H9 (cell line): ENCODE measurements at regions not wholly inside any gene's neighbourhood (a gene's known extent, or its start where the extent isn't known, plus 50 kb on each side); places are given as distances from the start of the nearest gene placed in this dataset.

ENCODE experiments used
- DNase-seq: peaks from one replicate; pipeline ENCODE4 v3.0.0-alpha.2; 2017
- H2AFZ ChIP-seq: one replicate; pipeline ENCODE4 v1.6.1; 2013; ENCODE audit warnings: mild to moderate bottlenecking, low read length, control low read depth, moderate library complexity
- H2AK5ac ChIP-seq: 2 replicates; pipeline ENCODE4 v1.6.1; 2013; ENCODE audit warnings: low read length, control low read depth, mixed read lengths; ENCODE audit not compliant: insufficient read length
- H2BK120ac ChIP-seq: one replicate; pipeline ENCODE4 v1.6.1; 2013; ENCODE audit warnings: low read depth, mild to moderate bottlenecking, low read length, control low read depth, inconsistent platforms; ENCODE audit not compliant: poor library complexity, severe bottlenecking
- H2BK12ac ChIP-seq: 2 replicates; pipeline ENCODE4 v1.6.1; 2013; ENCODE audit warnings: low read length, control low read depth, mixed read lengths, low read depth; ENCODE audit not compliant: insufficient read length
- H2BK15ac ChIP-seq: 2 replicates; pipeline ENCODE4 v1.6.1; 2013; ENCODE audit warnings: low read depth, low read length, control low read depth
- H2BK20ac ChIP-seq: one replicate; pipeline ENCODE4 v1.6.1; 2013; ENCODE audit warnings: low read depth, mild to moderate bottlenecking, low read length, control low read depth, inconsistent platforms; ENCODE audit not compliant: poor library complexity, severe bottlenecking
- H2BK5ac ChIP-seq: 2 replicates; pipeline ENCODE4 v1.6.1; 2013; ENCODE audit warnings: low read length, control low read depth, mixed read lengths; ENCODE audit not compliant: insufficient read length
- H3K14ac ChIP-seq: 2 replicates; pipeline ENCODE4 v1.6.1; 2013; ENCODE audit warnings: low read length, control low read depth; ENCODE audit not compliant: insufficient read depth
- H3K18ac ChIP-seq: 2 replicates; pipeline ENCODE4 v1.6.1; 2013; ENCODE audit warnings: low read depth, mild to moderate bottlenecking, mixed read lengths, low read length, control low read depth; ENCODE audit not compliant: insufficient read length
- H3K23ac ChIP-seq: 2 replicates; pipeline ENCODE4 v1.6.1; 2013; ENCODE audit warnings: low read length, control low read depth, mixed read lengths, low read depth; ENCODE audit not compliant: insufficient read length
- H3K23me2 ChIP-seq: 2 replicates; pipeline ENCODE4 v1.6.1; 2013; ENCODE audit warnings: low read depth, mild to moderate bottlenecking, mixed read lengths, low read length, control low read depth; ENCODE audit not compliant: insufficient read length, poor library complexity, severe bottlenecking
- H3K27ac ChIP-seq: 2 replicates; pipeline ENCODE4 v1.5.1; 2013; ENCODE audit warnings: low read length, control low read depth, mixed read lengths, low read depth; ENCODE audit not compliant: insufficient read length
- H3K27me3 ChIP-seq: 2 replicates; pipeline ENCODE4 v1.6.1; 2013; ENCODE audit warnings: low read length, control low read depth, inconsistent platforms; ENCODE audit not compliant: insufficient read depth
- H3K4ac ChIP-seq: 2 replicates; pipeline ENCODE4 v1.6.1; 2013; ENCODE audit warnings: low read depth, mild to moderate bottlenecking, control low read depth, inconsistent platforms, low read length, moderate library complexity
- H3K4me1 ChIP-seq: 2 replicates; pipeline ENCODE4 v1.6.1; 2013; ENCODE audit warnings: low read length, control low read depth, inconsistent platforms; ENCODE audit not compliant: insufficient read depth
- H3K4me2 ChIP-seq: 2 replicates; pipeline ENCODE4 v1.6.1; 2013; ENCODE audit warnings: low read length, control low read depth, mixed read lengths; ENCODE audit not compliant: insufficient read length, insufficient read depth
- H3K56ac ChIP-seq: 2 replicates; pipeline ENCODE4 v1.6.1; 2013; ENCODE audit warnings: low read depth, mild to moderate bottlenecking, mixed read lengths, low read length, control low read depth; ENCODE audit not compliant: insufficient read length
- H3K79me1 ChIP-seq: 2 replicates; pipeline ENCODE4 v1.6.1; 2013; ENCODE audit warnings: low read depth, mild to moderate bottlenecking, moderate library complexity, low read length, control low read depth, inconsistent platforms; ENCODE audit not compliant: insufficient read depth, poor library complexity, severe bottlenecking
- H3K79me2 ChIP-seq: 2 replicates; pipeline ENCODE4 v1.6.1; 2013; ENCODE audit warnings: low read length, control low read depth, inconsistent platforms; ENCODE audit not compliant: insufficient read depth
- H3K9ac ChIP-seq: 2 replicates; pipeline ENCODE4 v1.6.1; 2013; ENCODE audit warnings: low read length, control low read depth, mixed read lengths; ENCODE audit not compliant: insufficient read length; ENCODE audit errors: extremely low read depth
- H3K9me3 ChIP-seq: one replicate; pipeline ENCODE4 v1.6.1; 2013; ENCODE audit warnings: low read depth, low read length, inconsistent platforms; ENCODE audit not compliant: control insufficient read depth
- H3T11ph ChIP-seq: one replicate; pipeline ENCODE4 v1.6.1; 2013; ENCODE audit warnings: mild to moderate bottlenecking, low read length, control low read depth, inconsistent platforms
- H4K20me1 ChIP-seq: one replicate; pipeline ENCODE4 v1.6.1; 2013; ENCODE audit not compliant: control insufficient read depth, insufficient read length, insufficient read depth
- H4K5ac ChIP-seq: 2 replicates; pipeline ENCODE4 v1.6.1; 2013; ENCODE audit warnings: low read depth, mild to moderate bottlenecking, mixed read lengths, low read length, control low read depth; ENCODE audit not compliant: insufficient read length
- H4K8ac ChIP-seq: replicated peaks from 2 replicates; pipeline ENCODE4 v1.6.1; 2013; ENCODE audit warnings: low read length, control low read depth, mixed read lengths, low read depth; ENCODE audit not compliant: insufficient read length
- H4K91ac ChIP-seq: 2 replicates; pipeline ENCODE4 v1.6.1; 2013; ENCODE audit warnings: low read depth, mild to moderate bottlenecking, moderate library complexity, mixed read lengths, low read length, control low read depth; ENCODE audit not compliant: insufficient read length
- H3K27ac Mint-ChIP-seq, 3 experiments: 2 replicates in 2 of 3; 3 replicates in 1 of 3; pipeline ENCODE4 v1.8.0; 2020 to 2021; ENCODE audit warnings: mixed read lengths in 3 of 3, mild to moderate bottlenecking in 1 of 3, moderate library complexity in 1 of 3
- H3K27me3 Mint-ChIP-seq: 2 replicates; pipeline ENCODE4 v1.8.0; 2021; ENCODE audit warnings: low read depth, mild to moderate bottlenecking, moderate library complexity, mixed read lengths
- H3K36me3 Mint-ChIP-seq, 3 experiments: 2 replicates in 2 of 3; 3 replicates in 1 of 3; pipeline ENCODE4 v1.8.0; 2020 to 2021; ENCODE audit warnings: low read depth in 3 of 3, mixed read lengths in 3 of 3; ENCODE audit not compliant: insufficient read depth in 1 of 3
- H3K4me1 Mint-ChIP-seq, 2 experiments: 2 replicates each; pipeline ENCODE4 v1.8.0; 2020; ENCODE audit warnings: mixed read lengths in 2 of 2
- H3K4me3 Mint-ChIP-seq, 2 experiments: 2 replicates in 1 of 2; 3 replicates in 1 of 2; pipeline ENCODE4 v1.8.0; 2020 to 2021; ENCODE audit warnings: mild to moderate bottlenecking in 2 of 2, mixed read lengths in 2 of 2, moderate library complexity in 1 of 2
- H3K9me3 Mint-ChIP-seq, 2 experiments: 2 replicates in 1 of 2; 3 replicates in 1 of 2; pipeline ENCODE4 v1.8.0; 2020; ENCODE audit warnings: mild to moderate bottlenecking in 2 of 2, mixed read lengths in 2 of 2, moderate library complexity in 1 of 2
- TF ChIP-seq, protein P1 (sequence below): fragments of 200-600 bp; sonication (generic); conservative IDR thresholded peaks from 3 replicates; pipeline ENCODE4 v1.8.0; 2021; ENCODE audit warnings: antibody characterized with exemption, mild to moderate bottlenecking

- Histone ChIP-seq H2BK5ac (no peak overlapping the region), H3K79me2 (no peaks in the 10 kb centered on the region), H2BK20ac (no peak overlapping the region), H3T11ph (no peak overlapping the region), H4K20me1 (no peaks in the 10 kb centered on the region), H3K23ac (no peak overlapping the region), H2AFZ (no peak overlapping the region), H3K27ac (no peak overlapping the region), H2BK15ac (no peak overlapping the region), H3K4me2 (no peak overlapping the region), H2AK5ac (no peak overlapping the region), H3K4me1 (no peaks in the 10 kb centered on the region), H4K8ac (no peak overlapping the region), H3K18ac (no peak overlapping the region), H3K56ac (no peak overlapping the region), H4K91ac (no peak overlapping the region), H3K14ac (no peak overlapping the region), H3K23me2 (no peaks in the 10 kb centered on the region), H4K5ac (no peak overlapping the region), H3K9me3 (no peaks in the 10 kb centered on the region), H3K4ac (no peak overlapping the region), H3K9ac (no peak overlapping the region), H3K79me1 (no peaks in the 10 kb centered on the region), H3K27me3 (no peaks in the 10 kb centered on the region), H2BK120ac (no peak overlapping the region), H2BK12ac (no peak overlapping the region)
- Mint-ChIP-seq H3K27me3 (no peaks in the 10 kb centered on the region), H3K4me3 (no peak overlapping the region), H3K27ac (no peak overlapping the region), H3K9me3 (no peaks in the 10 kb centered on the region; a peak in 1 of 5 replicates), H3K36me3 (no peaks in the 10 kb centered on the region; a peak in 1 of 7 replicates), H3K4me1 (peaks cover 2 to 3% of the 10 kb centered on the region in 2 experiments; a peak in 1 of 4 replicates)
- TF ChIP-seq, protein P1, sequence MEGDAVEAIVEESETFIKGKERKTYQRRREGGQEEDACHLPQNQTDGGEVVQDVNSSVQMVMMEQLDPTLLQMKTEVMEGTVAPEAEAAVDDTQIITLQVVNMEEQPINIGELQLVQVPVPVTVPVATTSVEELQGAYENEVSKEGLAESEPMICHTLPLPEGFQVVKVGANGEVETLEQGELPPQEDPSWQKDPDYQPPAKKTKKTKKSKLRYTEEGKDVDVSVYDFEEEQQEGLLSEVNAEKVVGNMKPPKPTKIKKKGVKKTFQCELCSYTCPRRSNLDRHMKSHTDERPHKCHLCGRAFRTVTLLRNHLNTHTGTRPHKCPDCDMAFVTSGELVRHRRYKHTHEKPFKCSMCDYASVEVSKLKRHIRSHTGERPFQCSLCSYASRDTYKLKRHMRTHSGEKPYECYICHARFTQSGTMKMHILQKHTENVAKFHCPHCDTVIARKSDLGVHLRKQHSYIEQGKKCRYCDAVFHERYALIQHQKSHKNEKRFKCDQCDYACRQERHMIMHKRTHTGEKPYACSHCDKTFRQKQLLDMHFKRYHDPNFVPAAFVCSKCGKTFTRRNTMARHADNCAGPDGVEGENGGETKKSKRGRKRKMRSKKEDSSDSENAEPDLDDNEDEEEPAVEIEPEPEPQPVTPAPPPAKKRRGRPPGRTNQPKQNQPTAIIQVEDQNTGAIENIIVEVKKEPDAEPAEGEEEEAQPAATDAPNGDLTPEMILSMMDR = no peak
- DNase-seq = no peak
Measured at GRCh38 chr1:30123036-30123435, 600.3 kb downstream of the MATN1 start.
